Astrocyte (in vitro differentiated cells and primary cell): ENCODE measurements at regions not wholly inside any gene's neighbourhood (a gene's known extent, or its start where the extent isn't known, plus 50 kb on each side); places are given as distances from the start of the nearest gene placed in this dataset.

Experiments used
- DNase-seq: peaks from one replicate; pipeline ENCODE4 v3.0.0-alpha.2; 2010; ENCODE audit warnings: low read depth
- FAIRE-seq: peaks from 2 replicates; lab custom pipeline; 2011; peaks lifted over from hg19 to GRCh38; lab: Jason Lieb, UNC
- H2AFZ ChIP-seq: 2 replicates; pipeline ENCODE4 v1.6.0; 2012; ENCODE audit warnings: low read depth, low read length, inconsistent platforms
- H3K27ac ChIP-seq: 2 replicates; pipeline ENCODE4 v1.5.1; 2011; ENCODE audit warnings: low read depth, low read length, inconsistent platforms
- H3K27me3 ChIP-seq: 2 replicates; pipeline ENCODE4 v1.6.0; 2011; ENCODE audit warnings: low read length, inconsistent platforms; ENCODE audit not compliant: insufficient read depth
- H3K36me3 ChIP-seq: 2 replicates; pipeline ENCODE4 v1.5.1; 2011; ENCODE audit warnings: low read length, inconsistent platforms; ENCODE audit not compliant: insufficient read depth
- H3K4me1 ChIP-seq: 2 replicates; pipeline ENCODE4 v1.5.1; 2011; ENCODE audit warnings: low read length, inconsistent platforms; ENCODE audit not compliant: insufficient read depth
- H3K4me2 ChIP-seq: 2 replicates; pipeline ENCODE4 v1.6.0; 2012; ENCODE audit warnings: low read length, inconsistent platforms
- H3K4me3 ChIP-seq: 2 replicates; pipeline ENCODE4 v1.5.1; 2011; ENCODE audit warnings: low read depth, mild to moderate bottlenecking, low read length, inconsistent platforms; ENCODE audit not compliant: insufficient read depth
- H3K79me2 ChIP-seq: 2 replicates; pipeline ENCODE4 v1.6.0; 2012; ENCODE audit warnings: mild to moderate bottlenecking, low read length, inconsistent platforms; ENCODE audit not compliant: insufficient read depth
- H3K9ac ChIP-seq: 2 replicates; pipeline ENCODE4 v1.6.0; 2012; ENCODE audit warnings: mild to moderate bottlenecking, low read length, inconsistent platforms
- H3K9me3 ChIP-seq: 2 replicates; pipeline ENCODE4 v1.5.1; 2012; ENCODE audit warnings: low read depth, mild to moderate bottlenecking, low read length, inconsistent platforms; ENCODE audit not compliant: insufficient read depth
- H4K20me1 ChIP-seq: 2 replicates; pipeline ENCODE4 v1.6.0; 2012; ENCODE audit warnings: low read length, inconsistent platforms; ENCODE audit not compliant: insufficient read depth
- H3K27ac Mint-ChIP-seq: one replicate; pipeline ENCODE4 v1.8.0; 2021; ENCODE audit warnings: mild to moderate bottlenecking, mixed read lengths; ENCODE audit not compliant: unreplicated experiment
- H3K27me3 Mint-ChIP-seq: one replicate; pipeline ENCODE4 v1.8.0; 2021; ENCODE audit warnings: low read depth, mixed read lengths; ENCODE audit not compliant: unreplicated experiment
- H3K36me3 Mint-ChIP-seq: one replicate; pipeline ENCODE4 v1.8.0; 2021; ENCODE audit warnings: low read depth, mixed read lengths; ENCODE audit not compliant: unreplicated experiment
- H3K4me1 Mint-ChIP-seq: one replicate; pipeline ENCODE4 v1.8.0; 2021; ENCODE audit warnings: low read depth, mixed read lengths; ENCODE audit not compliant: unreplicated experiment
- H3K4me3 Mint-ChIP-seq: one replicate; pipeline ENCODE4 v1.8.0; 2021; ENCODE audit warnings: mild to moderate bottlenecking, moderate library complexity, mixed read lengths; ENCODE audit not compliant: unreplicated experiment
- H3K9me3 Mint-ChIP-seq: one replicate; pipeline ENCODE4 v1.8.0; 2021; ENCODE audit warnings: mild to moderate bottlenecking, mixed read lengths; ENCODE audit not compliant: unreplicated experiment
- CTCF ChIP-seq: IDR thresholded peaks from 2 replicates; pipeline ENCODE4 v1.5.1; 2011; ENCODE audit warnings: low read depth, mild to moderate bottlenecking, inconsistent platforms, low read length, moderate library complexity; ENCODE audit not compliant: insufficient read depth
- EZH2 ChIP-seq: IDR thresholded peaks from 2 replicates; pipeline ENCODE4 v1.6.1; 2012; ENCODE audit warnings: mild to moderate bottlenecking, low read length, inconsistent platforms; ENCODE audit not compliant: insufficient read depth

- Mint-ChIP-seq H3K27me3 (peaks cover 11% of the 10 kb centered on the region), H3K36me3 (peaks cover 2% of the 10 kb centered on the region), H3K9me3 (peaks cover 13% of the 10 kb centered on the region), H3K4me1 (no peaks in the 10 kb centered on the region), H3K4me3 (no peak overlapping the region), H3K27ac (no peak overlapping the region)
- Histone ChIP-seq H3K27me3 (no peaks in the 10 kb centered on the region), H3K27ac (no peak overlapping the region), H4K20me1 (no peaks in the 10 kb centered on the region), H3K79me2 (no peaks in the 10 kb centered on the region), H3K9me3 (no peaks in the 10 kb centered on the region), H3K9ac (no peak overlapping the region), H2AFZ (no peak overlapping the region), H3K4me3 (no peak overlapping the region), H3K36me3 (no peaks in the 10 kb centered on the region), H3K4me1 (no peaks in the 10 kb centered on the region), H3K4me2 (no peak overlapping the region)
- FAIRE-seq (no peak), DNase-seq (no peak)
- TF ChIP-seq EZH2: no peak
- no peak for TF ChIP-seq CTCF
Observed at GRCh38 chr5:135683189-135683588, 104.4 kb upstream of the CXCL14 start.

- Histone ChIP-seq H3K79me2 (no peaks in the 10 kb centered on the region), H2AFZ (no peak overlapping the region), H3K4me3 (no peak overlapping the region), H3K9me3 (no peaks in the 10 kb centered on the region), H3K36me3 (no peaks in the 10 kb centered on the region), H3K27me3 (no peaks in the 10 kb centered on the region), H3K4me1 (no peaks in the 10 kb centered on the region), H4K20me1 (no peaks in the 10 kb centered on the region), H3K4me2 (no peak overlapping the region), H3K27ac (no peak overlapping the region), H3K9ac (no peak overlapping the region)
- no peak for TF ChIP-seq CTCF
- DNase-seq: no peak
- no peak for FAIRE-seq
- Mint-ChIP-seq H3K27ac (no peak overlapping the region), H3K27me3 (peaks cover 7% of the 10 kb centered on the region), H3K36me3 (peaks cover 2% of the 10 kb centered on the region), H3K4me1 (no peaks in the 10 kb centered on the region), H3K9me3 (peaks cover 19% of the 10 kb centered on the region), H3K4me3 (no peak overlapping the region)
Observed at GRCh38 chr5:135680713-135681112, 101.9 kb upstream of the CXCL14 start.

- Mint-ChIP-seq H3K36me3 (peaks cover 2% of the 10 kb centered on the region), H3K27me3 (peaks cover 5% of the 10 kb centered on the region), H3K4me3 (no peak overlapping the region), H3K27ac (no peak overlapping the region), H3K9me3 (peaks cover 19% of the 10 kb centered on the region), H3K4me1 (no peaks in the 10 kb centered on the region)
- Histone ChIP-seq H3K4me2 (no peak overlapping the region), H3K79me2 (no peaks in the 10 kb centered on the region), H3K36me3 (no peaks in the 10 kb centered on the region), H3K9me3 (no peaks in the 10 kb centered on the region), H3K27ac (no peak overlapping the region), H3K9ac (no peak overlapping the region), H3K4me1 (no peaks in the 10 kb centered on the region), H3K27me3 (no peaks in the 10 kb centered on the region), H3K4me3 (no peak overlapping the region), H2AFZ (no peak overlapping the region), H4K20me1 (no peaks in the 10 kb centered on the region)
- no peak for TF ChIP-seq EZH2
- no peak for TF ChIP-seq CTCF
- no peak for DNase-seq
- no peak for FAIRE-seq
Observed at GRCh38 chr5:135678640-135679268, 100.0 kb upstream of the CXCL14 start.
